HEK293T (cell line): ENCODE measurements at regions not wholly inside any gene's neighbourhood (a gene's known extent, or its start where the extent isn't known, plus 50 kb on each side); places are given as distances from the start of the nearest gene placed in this dataset.

ENCODE experiments used
- CTCF ChIA-PET: fragments of 350-600 bp; formaldehyde crosslinking; extraction: SDS; loops from one replicate; lab custom pipeline; 2021; ENCODE audit warnings: antibody characterized with exemption, inconsistent platforms; lab: Yijun Ruan, JAX
- POLR2A ChIA-PET: fragments of 350-600 bp; formaldehyde crosslinking; extraction: SDS; loops from one replicate; lab custom pipeline; 2020; ENCODE audit warnings: antibody characterized with exemption, inconsistent platforms; lab: Yijun Ruan, JAX
- DNase-seq: peaks from one replicate; pipeline ENCODE4 v3.0.0; 2012; ENCODE audit warnings: mixed read lengths; ENCODE audit errors: extremely low spot score
- ARNT ChIP-seq: fragments of 450-650 bp; IDR thresholded peaks from 2 replicates; pipeline ENCODE4 v1.6.1; 2017; ENCODE audit warnings: mild to moderate bottlenecking
- BHLHE40 ChIP-seq: fragments of 450-650 bp; IDR thresholded peaks from 2 replicates; pipeline ENCODE4 v1.6.1; 2016; ENCODE audit warnings: mild to moderate bottlenecking, moderate library complexity, borderline replicate concordance
- CTBP1 ChIP-seq: fragments of 450-650 bp; IDR thresholded peaks from 2 replicates; pipeline ENCODE4 v1.6.1; 2016; ENCODE audit warnings: borderline replicate concordance
- ELF4 ChIP-seq: fragments of 450-650 bp; IDR thresholded peaks from 2 replicates; pipeline ENCODE4 v1.6.1; 2017; ENCODE audit warnings: antibody characterized with exemption
- FOXA1 ChIP-seq: fragments of 450-650 bp; IDR thresholded peaks from 2 replicates; pipeline ENCODE4 v1.6.1; 2016; ENCODE audit warnings: mild to moderate bottlenecking
- FOXK2 ChIP-seq: fragments of 450-650 bp; IDR thresholded peaks from 2 replicates; pipeline ENCODE4 v1.6.1; 2016; ENCODE audit warnings: mild to moderate bottlenecking
- FOXM1 ChIP-seq: fragments of 450-650 bp; IDR thresholded peaks from 2 replicates; pipeline ENCODE4 v1.6.1; 2017; ENCODE audit warnings: mild to moderate bottlenecking, borderline replicate concordance
- HDGF ChIP-seq: fragments of 450-650 bp; IDR thresholded peaks from 2 replicates; pipeline ENCODE4 v1.6.1; 2017; ENCODE audit warnings: antibody characterized with exemption, borderline replicate concordance
- L3MBTL2 ChIP-seq: fragments of 450-650 bp; conservative IDR thresholded peaks from 2 replicates; pipeline ENCODE4 v1.6.1; 2016; ENCODE audit warnings: mild to moderate bottlenecking
- LEF1 ChIP-seq: fragments of 450-650 bp; IDR thresholded peaks from 2 replicates; pipeline ENCODE4 v1.6.1; 2017; ENCODE audit warnings: mild to moderate bottlenecking, borderline replicate concordance
- NFRKB ChIP-seq: fragments of 450-650 bp; IDR thresholded peaks from 2 replicates; pipeline ENCODE4 v1.6.1; 2016; ENCODE audit warnings: mild to moderate bottlenecking, moderate library complexity
- PKNOX1 ChIP-seq: fragments of 450-650 bp; IDR thresholded peaks from 2 replicates; pipeline ENCODE4 v1.6.1; 2016
- SP1 ChIP-seq: fragments of 450-650 bp; IDR thresholded peaks from 2 replicates; pipeline ENCODE4 v1.6.1; 2017
- SUZ12 ChIP-seq: fragments of 450-650 bp; IDR thresholded peaks from 2 replicates; pipeline ENCODE4 v1.6.1; 2016; ENCODE audit warnings: mild to moderate bottlenecking
- TARDBP ChIP-seq: fragments of 450-650 bp; IDR thresholded peaks from 2 replicates; pipeline ENCODE4 v1.6.1; 2016
- ZNF384 ChIP-seq: fragments of 450-650 bp; IDR thresholded peaks from 2 replicates; pipeline ENCODE4 v1.6.1; 2016

GRCh38 chr11:42003801-42004200 lies 544.3 kb upstream of the LRRC4C start:
- no peak for TF ChIP-seq FOXA1
- POLR2A ChIA-PET, result no interaction called here

GRCh38 chr11:42006766-42007165 lies 547.3 kb upstream of the LRRC4C start:
- DNase-seq, result no peak
- ChIA-PET POLR2A (no interaction called here), CTCF (no interaction called here)
- no peak for TF ChIP-seq ELF4
- no peak for TF ChIP-seq FOXA1
- no peak for TF ChIP-seq SP1
- no peak for TF ChIP-seq ARNT
- TF ChIP-seq TARDBP, result no peak
- no peak for TF ChIP-seq LEF1
- TF ChIP-seq SUZ12, result no peak
- TF ChIP-seq FOXM1, result no peak
- no peak for TF ChIP-seq FOXK2
- TF ChIP-seq L3MBTL2, result no peak
- TF ChIP-seq NFRKB, result no peak
- TF ChIP-seq PKNOX1, result no peak
- TF ChIP-seq BHLHE40, result no peak
- TF ChIP-seq ZNF384, result no peak

More at GRCh38 chr11:42003801-42004200, 544.3 kb upstream of the LRRC4C start:
- CTCF ChIA-PET, result no interaction called here
- no peak for DNase-seq

GRCh38 chr11:42012271-42012670 lies 552.8 kb upstream of the LRRC4C start:
- ChIA-PET CTCF (no interaction called here), POLR2A (no interaction called here)
- DNase-seq, result no peak

GRCh38 chr11:42013656-42014201 lies 554.3 kb upstream of the LRRC4C start:
- TF ChIP-seq CTBP1, result no peak
- TF ChIP-seq NFRKB, result no peak
- TF ChIP-seq SUZ12, result no peak
- TF ChIP-seq L3MBTL2, result no peak
- no peak for TF ChIP-seq LEF1
- DNase-seq, result no peak
- ChIA-PET CTCF (no interaction called here), POLR2A (no interaction called here)

More at GRCh38 chr11:42012271-42012670, 552.8 kb upstream of the LRRC4C start:
- TF ChIP-seq FOXK2, result no peak

GRCh38 chr11:42021911-42022310 lies 562.5 kb upstream of the LRRC4C start:
- ChIA-PET CTCF (no interaction called here), POLR2A (no interaction called here)
- TF ChIP-seq FOXM1, result no peak
- no peak for TF ChIP-seq FOXK2
- TF ChIP-seq PKNOX1, result no peak
- TF ChIP-seq NFRKB, result no peak
- TF ChIP-seq LEF1, result no peak
- no peak for TF ChIP-seq SP1
- TF ChIP-seq ARNT, result no peak
- TF ChIP-seq TARDBP, result no peak
- TF ChIP-seq ZNF384, result no peak
- TF ChIP-seq FOXA1, result no peak
- no peak for TF ChIP-seq L3MBTL2
- no peak for TF ChIP-seq BHLHE40
- TF ChIP-seq CTBP1, result no peak
- TF ChIP-seq SUZ12, result no peak
- no peak for TF ChIP-seq ELF4
- no peak for TF ChIP-seq HDGF
- DNase-seq, result no peak

- TF ChIP-seq L3MBTL2, result no peak
- no peak for TF ChIP-seq FOXK2
- no peak for TF ChIP-seq PKNOX1
- no peak for TF ChIP-seq NFRKB
- TF ChIP-seq FOXM1, result no peak
- no peak for TF ChIP-seq ARNT
- TF ChIP-seq SP1, result no peak
- no peak for TF ChIP-seq CTBP1
- TF ChIP-seq TARDBP, result no peak
- TF ChIP-seq SUZ12, result no peak
- TF ChIP-seq HDGF, result no peak
- TF ChIP-seq ELF4, result no peak
- ChIA-PET POLR2A (no interaction called here), CTCF (no interaction called here)
- DNase-seq, result no peak
These were observed 563.8 kb upstream of the LRRC4C start for GRCh38 chr11:42023267-42023666.

- POLR2A ChIA-PET, result no interaction called here
- TF ChIP-seq LEF1 (no peak), TARDBP (no peak), ARNT (no peak), SP1 (no peak), FOXA1 (no peak), NFRKB (no peak)
- no peak for DNase-seq
- CTCF ChIA-PET, result no interaction called here
These were observed 565.8 kb upstream of the LRRC4C start for GRCh38 chr11:42025121-42025803.
